Retinal pigment epithelial cell (primary cell): ENCODE measurements at regions not wholly inside any gene's neighbourhood (a gene's known extent, or its start where the extent isn't known, plus 50 kb on each side); places are given as distances from the start of the nearest gene placed in this dataset.
A peak's percentile ranks its signal among the peaks of the same experiment; 100 is the strongest.

Source experiments
- DNase-seq: peaks from one replicate; pipeline ENCODE4 v3.0.0-alpha.2; 2010; ENCODE audit warnings: low read depth
- H3K4me3 ChIP-seq: 2 replicates; pipeline ENCODE4 v1.5.1; 2011; ENCODE audit warnings: mild to moderate bottlenecking, low read length, control low read depth, moderate library complexity
- TF ChIP-seq, protein P1 (sequence below): conservative IDR thresholded peaks from 2 replicates; pipeline ENCODE4 v1.5.1; 2011; ENCODE audit warnings: low read depth, low read length, control low read depth, inconsistent platforms

GRCh38 chr5:91727463-91727862 lies 344.3 kb upstream of the ARRDC3 start:
- no peak for DNase-seq
- TF ChIP-seq, protein P1, sequence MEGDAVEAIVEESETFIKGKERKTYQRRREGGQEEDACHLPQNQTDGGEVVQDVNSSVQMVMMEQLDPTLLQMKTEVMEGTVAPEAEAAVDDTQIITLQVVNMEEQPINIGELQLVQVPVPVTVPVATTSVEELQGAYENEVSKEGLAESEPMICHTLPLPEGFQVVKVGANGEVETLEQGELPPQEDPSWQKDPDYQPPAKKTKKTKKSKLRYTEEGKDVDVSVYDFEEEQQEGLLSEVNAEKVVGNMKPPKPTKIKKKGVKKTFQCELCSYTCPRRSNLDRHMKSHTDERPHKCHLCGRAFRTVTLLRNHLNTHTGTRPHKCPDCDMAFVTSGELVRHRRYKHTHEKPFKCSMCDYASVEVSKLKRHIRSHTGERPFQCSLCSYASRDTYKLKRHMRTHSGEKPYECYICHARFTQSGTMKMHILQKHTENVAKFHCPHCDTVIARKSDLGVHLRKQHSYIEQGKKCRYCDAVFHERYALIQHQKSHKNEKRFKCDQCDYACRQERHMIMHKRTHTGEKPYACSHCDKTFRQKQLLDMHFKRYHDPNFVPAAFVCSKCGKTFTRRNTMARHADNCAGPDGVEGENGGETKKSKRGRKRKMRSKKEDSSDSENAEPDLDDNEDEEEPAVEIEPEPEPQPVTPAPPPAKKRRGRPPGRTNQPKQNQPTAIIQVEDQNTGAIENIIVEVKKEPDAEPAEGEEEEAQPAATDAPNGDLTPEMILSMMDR: no peak
- H3K4me3 ChIP-seq: no peak overlapping the region

DNA sequence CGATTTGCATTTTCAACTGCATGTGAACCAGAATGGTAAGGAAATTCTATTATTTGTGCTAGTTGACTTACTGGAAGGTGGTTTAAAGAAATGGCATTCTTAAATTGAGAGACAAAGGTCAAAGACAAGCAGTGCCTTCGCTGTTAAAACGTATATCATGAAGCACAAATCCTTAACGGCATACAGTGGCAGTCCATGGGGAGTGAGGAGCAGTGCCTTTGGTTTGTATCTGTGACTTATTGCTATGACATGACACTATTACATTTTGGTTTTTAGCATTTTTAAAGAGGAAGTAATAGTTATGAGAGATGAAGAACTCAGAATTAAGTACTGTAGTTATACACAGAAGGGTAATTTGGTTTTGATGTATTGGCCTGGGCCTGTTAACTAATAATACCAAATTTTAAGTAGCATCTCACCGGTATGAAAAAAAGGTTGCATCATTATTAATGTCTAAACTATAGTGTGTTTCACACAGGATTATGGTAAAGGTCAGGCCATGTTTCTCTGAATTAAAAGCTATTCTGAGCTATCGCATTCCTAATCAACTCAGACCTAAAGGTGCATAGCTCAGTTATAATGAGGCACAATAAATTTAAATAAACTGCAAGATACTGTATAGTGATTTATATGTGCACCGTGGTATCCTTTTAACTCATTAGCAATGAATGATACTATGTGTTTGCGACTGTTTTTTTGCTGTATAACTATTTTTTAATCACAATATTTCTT lies 339.8 kb upstream of the ARRDC3 start:
- no peak overlapping the region for H3K4me3 ChIP-seq
- DNase-seq: no peak
- TF ChIP-seq, protein P1: no peak

DNA sequence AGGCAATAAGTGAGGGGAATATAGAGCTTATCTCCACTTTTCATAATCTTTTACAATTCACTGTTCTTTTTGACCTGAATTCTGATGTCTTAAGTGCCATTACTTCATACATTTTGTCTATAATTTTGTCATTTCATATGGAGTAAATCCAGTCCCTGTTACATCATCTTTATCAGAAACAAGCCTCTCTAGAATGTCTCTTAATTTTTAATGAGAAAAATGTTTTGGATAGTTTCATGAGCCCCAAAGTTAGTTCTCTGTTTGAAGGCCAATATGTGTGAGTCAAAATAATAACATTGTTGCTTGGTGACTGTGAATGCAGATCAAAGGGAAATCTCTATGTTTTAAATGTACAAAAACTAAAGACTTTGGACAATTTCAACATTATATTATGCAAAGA lies 329.6 kb upstream of the ARRDC3 start:
- no peak overlapping the region for H3K4me3 ChIP-seq
- DNase-seq: no peak
- TF ChIP-seq, protein P1: no peak

GRCh38 chr5:91707521-91707841 lies 324.4 kb upstream of the ARRDC3 start:
- no peak for DNase-seq
- TF ChIP-seq, protein P1: no peak

GRCh38 chr5:91706785-91707520 lies 323.8 kb upstream of the ARRDC3 start:
- TF ChIP-seq, protein P1: no peak
- peak; percentile 80 for DNase-seq
- no peak overlapping the region for H3K4me3 ChIP-seq

More at GRCh38 chr5:91707521-91707841, 324.4 kb upstream of the ARRDC3 start:
- H3K4me3 ChIP-seq: no peak overlapping the region

- TF ChIP-seq, protein P1: no peak
- no peak overlapping the region for H3K4me3 ChIP-seq
- no peak for DNase-seq
These were observed 320.0 kb upstream of the ARRDC3 start for GRCh38 chr5:91703128-91703527.

GRCh38 chr5:91699429-91699828 lies 316.3 kb upstream of the ARRDC3 start:
- DNase-seq: no peak
- H3K4me3 ChIP-seq: no peak overlapping the region
- TF ChIP-seq, protein P1: no peak
